HCEC 1CT (cell line): ENCODE measurements at regions not wholly inside any gene's neighbourhood (a gene's known extent, or its start where the extent isn't known, plus 50 kb on each side); places are given as distances from the start of the nearest gene placed in this dataset.

Experiments used
- DNase-seq: peaks from one replicate; pipeline ENCODE4 v3.0.0-alpha.2; 2017

- DNase-seq: no peak
Observed at GRCh38 chr1:62917314-62917713, 133.4 kb downstream of the ATG4C start.

GRCh38 chr1:62917805-62918204, 133.9 kb downstream of the ATG4C start:
- DNase-seq: no peak

GRCh38 chr1:62918700-62919099, 134.8 kb downstream of the ATG4C start:
- no peak for DNase-seq

GRCh38 chr1:62922006-62922405, 138.1 kb downstream of the ATG4C start:
- no peak for DNase-seq

DNA sequence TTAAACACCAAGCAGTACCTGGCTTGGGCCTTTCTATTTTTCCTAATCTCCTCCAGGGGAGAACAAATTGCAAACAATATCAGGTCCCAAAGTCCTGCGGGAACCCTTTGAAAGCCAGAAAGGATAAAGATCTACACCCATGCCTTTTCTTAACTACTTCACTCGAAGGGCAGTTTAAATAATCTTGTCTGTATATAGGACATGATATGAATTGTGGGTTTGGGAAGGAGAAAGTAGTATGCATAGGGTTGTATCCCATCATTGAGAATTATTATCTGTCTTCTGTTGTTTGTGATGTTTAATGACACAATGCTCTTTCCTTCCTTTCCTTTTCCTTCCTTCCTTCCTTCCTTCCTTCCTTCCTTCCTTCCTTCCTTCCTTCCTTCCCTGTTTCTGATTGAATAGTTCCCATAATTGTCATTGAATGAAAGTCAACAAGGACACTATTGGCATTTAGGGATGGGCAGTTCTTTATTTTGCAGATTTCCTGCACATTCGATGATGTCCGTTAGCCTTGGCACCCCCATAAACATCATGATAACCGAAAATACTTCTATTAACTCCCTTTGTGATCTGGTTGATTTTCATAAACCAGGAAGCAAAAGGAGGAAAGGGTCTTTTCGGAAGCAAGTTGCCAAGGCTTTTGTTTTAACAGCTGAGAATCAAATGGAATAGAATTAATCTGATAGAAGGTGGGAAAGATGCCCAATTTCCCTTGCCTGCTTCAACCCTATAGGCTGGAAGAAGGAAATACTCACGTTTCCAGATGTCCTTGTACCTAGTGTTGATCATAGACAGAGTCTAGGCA, 141.3 kb downstream of the ATG4C start:
- DNase-seq: no peak

GRCh38 chr1:62926681-62927252, 142.8 kb downstream of the ATG4C start:
- no peak for DNase-seq

DNA sequence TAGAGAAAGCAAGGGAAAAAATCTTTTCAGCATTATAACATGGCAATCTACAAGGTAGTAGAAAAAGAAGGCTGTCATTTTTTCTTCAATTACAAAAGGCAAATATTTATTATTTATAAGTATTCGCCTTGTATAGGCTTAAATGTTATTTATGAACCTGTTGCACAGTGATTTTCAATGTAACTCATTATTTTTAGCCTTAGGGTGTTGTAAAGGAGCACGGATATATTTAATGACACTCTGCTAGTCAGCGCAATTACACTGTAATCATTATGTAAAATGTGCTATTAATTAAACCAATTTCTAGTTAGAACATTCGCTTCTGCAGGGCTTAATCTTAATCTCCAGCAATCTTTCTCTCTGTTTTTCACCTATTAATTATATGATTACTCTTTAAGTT, 145.0 kb downstream of the ATG4C start:
- no peak for DNase-seq

GRCh38 chr1:62937634-62938296, 153.8 kb downstream of the ATG4C start:
- no peak for DNase-seq

DNA sequence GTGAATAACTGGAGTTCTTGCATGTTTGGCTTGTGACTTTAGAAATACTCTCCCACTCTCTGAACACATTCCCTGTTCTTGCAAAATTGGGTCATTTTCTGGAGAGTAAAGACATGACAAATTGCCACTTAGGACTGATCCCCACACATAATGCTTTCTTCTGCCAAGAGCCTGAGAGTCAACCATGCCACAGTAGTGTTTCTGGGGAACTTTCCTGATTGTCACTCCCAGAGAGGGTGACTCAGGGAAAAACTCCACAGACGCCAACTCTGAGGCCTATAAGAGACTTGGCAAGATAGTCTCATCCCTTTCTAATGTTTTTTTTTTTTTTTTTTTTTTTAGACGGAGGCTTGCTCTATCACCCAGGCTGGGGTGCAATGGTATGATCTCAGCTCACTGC, 157.8 kb downstream of the ATG4C start:
- DNase-seq: no peak

DNA sequence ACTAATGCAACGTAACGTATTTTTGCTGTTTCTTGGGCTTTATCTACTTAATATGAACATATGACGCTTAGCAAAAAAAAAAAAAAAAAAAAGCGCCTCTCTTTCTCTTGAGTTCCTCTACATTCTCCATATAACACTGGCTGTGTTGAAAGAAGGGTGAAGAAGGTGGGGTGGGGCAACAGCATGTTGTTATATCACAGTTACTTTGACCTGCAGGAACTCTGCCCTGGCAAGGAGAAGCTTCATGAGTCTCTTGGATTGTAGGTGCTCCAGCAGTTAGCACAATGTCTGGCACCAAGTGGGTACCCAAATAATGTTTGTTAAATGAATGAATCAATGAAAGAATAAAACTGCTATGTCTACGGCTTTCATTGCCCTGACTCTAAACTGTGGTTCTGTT, 162.6 kb downstream of the ATG4C start:
- no peak for DNase-seq

GRCh38 chr1:62951428-62951827, 167.5 kb downstream of the ATG4C start:
- no peak for DNase-seq

DNA sequence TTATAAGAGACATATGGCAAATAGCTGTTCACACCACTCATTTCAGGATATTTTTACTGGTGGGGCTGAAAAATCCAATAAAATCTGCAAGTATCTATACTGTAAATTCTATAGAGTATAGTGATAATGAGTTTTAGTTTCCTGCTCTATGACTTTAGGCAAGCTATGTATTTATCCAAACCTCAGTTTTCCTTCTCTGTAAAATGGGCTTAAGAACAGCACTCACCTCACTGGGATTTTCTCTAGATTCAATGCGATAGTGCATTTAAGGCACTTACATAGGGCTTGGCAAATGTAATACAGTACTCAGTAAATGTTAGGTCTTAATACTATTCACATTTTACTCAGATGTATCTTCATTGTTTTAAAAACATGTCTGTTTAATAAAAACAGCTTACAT, 168.7 kb downstream of the ATG4C start:
- no peak for DNase-seq

GRCh38 chr1:62953633-62954032, 169.7 kb downstream of the ATG4C start:
- no peak for DNase-seq

- DNase-seq: no peak
Observed at GRCh38 chr1:62954758-62955157, 170.8 kb downstream of the ATG4C start.

DNA sequence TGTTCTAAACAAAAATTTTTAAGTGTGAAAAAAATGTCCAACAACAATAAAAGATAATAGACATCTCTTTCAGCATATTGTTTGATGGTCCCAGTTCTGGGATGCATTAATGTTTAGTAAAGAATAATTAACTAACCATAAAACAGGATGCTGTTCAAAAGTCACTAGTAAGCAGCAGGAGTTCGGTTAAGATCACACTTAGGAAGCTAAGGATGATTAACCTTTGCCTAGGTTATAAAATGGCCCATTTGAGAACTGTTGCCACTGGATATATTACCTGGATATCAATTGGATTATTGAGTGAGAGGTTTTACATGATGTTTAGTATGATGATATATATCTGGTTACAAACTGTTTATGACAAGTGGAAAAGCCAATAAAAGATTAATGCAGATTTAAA, 171.7 kb downstream of the ATG4C start:
- no peak for DNase-seq

- no peak for DNase-seq
Observed at GRCh38 chr1:62962014-62962812, 178.3 kb downstream of the ATG4C start.

GRCh38 chr1:62962901-62963776, 179.2 kb downstream of the ATG4C start:
- DNase-seq: peak; percentile 41

DNA sequence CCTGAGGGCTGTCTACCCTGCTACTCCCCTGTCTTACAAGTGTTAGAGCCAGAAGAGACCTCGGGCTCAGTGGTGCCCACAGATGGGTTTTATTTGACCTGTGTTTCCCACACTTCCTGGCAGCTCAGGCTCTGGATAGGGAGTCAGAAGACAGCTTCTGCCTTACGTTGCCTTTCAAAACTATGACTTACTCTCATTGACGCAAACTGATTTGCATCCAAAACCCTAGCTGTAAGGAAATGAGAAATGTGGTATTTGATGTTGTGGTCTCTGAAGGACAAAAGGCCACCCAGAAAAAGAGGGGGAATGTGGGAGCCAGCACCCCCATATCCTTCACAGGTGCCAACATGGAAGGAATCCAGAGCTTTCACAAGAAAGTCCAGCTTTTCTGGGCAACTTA, 180.2 kb downstream of the ATG4C start:
- no peak for DNase-seq

DNA sequence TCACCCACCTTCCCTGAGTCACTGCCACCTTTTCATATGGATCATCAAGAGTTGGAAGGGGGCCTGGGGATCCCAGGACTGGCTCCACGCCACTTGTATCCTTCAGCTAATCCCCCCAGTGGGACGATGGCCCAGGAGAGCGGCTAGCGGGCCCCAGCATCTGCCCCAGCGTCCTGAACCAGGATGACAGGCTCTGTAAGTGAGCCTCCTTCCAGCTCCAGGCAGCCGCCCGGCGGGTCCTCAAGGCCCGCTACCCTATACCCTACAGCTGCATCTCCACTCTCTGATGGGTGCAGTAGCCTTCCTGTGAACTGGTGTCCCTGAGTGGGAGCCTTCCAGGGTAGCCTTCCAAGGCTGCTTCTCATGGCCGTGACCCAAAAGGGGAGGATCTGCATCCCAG, 183.1 kb downstream of the ATG4C start:
- no peak for DNase-seq

- DNase-seq: no peak
Observed at GRCh38 chr1:62977366-62977765, 193.4 kb downstream of the ATG4C start.

- DNase-seq: no peak
Observed at GRCh38 chr1:62978741-62979140, 194.8 kb downstream of the ATG4C start.

DNA sequence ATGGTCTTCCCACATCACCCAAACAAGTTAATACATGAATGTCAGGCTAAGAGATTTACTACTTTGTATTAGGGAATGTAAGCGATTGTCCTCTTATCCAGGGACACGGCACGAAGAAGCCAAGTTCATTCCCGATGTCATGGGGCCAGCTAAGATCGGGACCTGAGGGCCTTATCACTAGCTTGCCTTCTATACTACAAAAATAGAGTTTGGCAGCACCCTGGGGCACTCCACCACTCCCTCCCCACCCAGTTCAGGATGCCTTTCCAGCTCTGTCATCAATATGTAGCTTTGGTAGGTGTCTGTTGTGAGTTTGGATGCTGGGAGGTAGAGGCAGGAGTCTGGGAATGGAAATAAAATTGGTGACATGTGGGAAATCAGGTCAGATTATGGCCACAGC, 197.5 kb downstream of the ATG4C start:
- DNase-seq: no peak
